Panc1 (cell line): ENCODE measurements at regions not wholly inside any gene's neighbourhood (a gene's known extent, or its start where the extent isn't known, plus 50 kb on each side); places are given as distances from the start of the nearest gene placed in this dataset.

Experiments used
- ATAC-seq: fragments of 200-7000 bp; cut with Tn5 transposase; 2 replicates; pipeline ENCODE4 v1.9.1; 2020; ENCODE audit warnings: mild to moderate bottlenecking, moderate library complexity
- BruUV-seq: library from RNA; stranded (reverse); fragments of 400-500 nt; replicated peaks from 2 replicates; lab custom pipeline; 2021; lab: Mats Ljungman, UMichigan
- CTCF ChIA-PET: fragments of 300-600 bp; sonication (Branson Sonifier 250); formaldehyde crosslinking; loops from one replicate; lab custom pipeline; 2022; ENCODE audit warnings: antibody characterized with exemption; lab: Charles Lee
- POLR2A ChIA-PET: fragments of 300-600 bp; sonication (Branson Sonifier 250); formaldehyde crosslinking; loops from one replicate; lab custom pipeline; 2022; ENCODE audit warnings: antibody characterized with exemption; lab: Charles Lee
- DNase-seq: peaks from one replicate; pipeline ENCODE4 v3.0.0-alpha.2; 2010; ENCODE audit warnings: low read depth, low spot score
- H3K27ac ChIP-seq: 2 replicates; pipeline ENCODE4 v1.5.1; 2011; ENCODE audit warnings: mild to moderate bottlenecking, low read length, inconsistent platforms
- H3K27me3 ChIP-seq: fragments of 200-500 bp; sonication (Bioruptor generic); 2 replicates; pipeline ENCODE4 v1.6.0; 2014; ENCODE audit warnings: low read length, inconsistent platforms; ENCODE audit not compliant: control insufficient read depth, insufficient read depth
- H3K36me3 ChIP-seq: fragments of 200-500 bp; sonication (Bioruptor generic); 2 replicates; pipeline ENCODE4 v1.5.1; 2014; ENCODE audit warnings: inconsistent platforms, mild to moderate bottlenecking, low read length, moderate library complexity; ENCODE audit not compliant: control insufficient read depth, insufficient read depth
- H3K4me1 ChIP-seq: 2 replicates; pipeline ENCODE4 v1.5.1; 2011; ENCODE audit warnings: inconsistent platforms, mild to moderate bottlenecking, low read length, moderate library complexity; ENCODE audit not compliant: control insufficient read depth, insufficient read depth
- H3K4me3 ChIP-seq, 2 experiments: 2 replicates each; pipeline ENCODE4 v1.5.1; 2011 to 2012; ENCODE audit warnings: low read depth in 2 of 2, low read length in 2 of 2, mild to moderate bottlenecking in 2 of 2, inconsistent platforms in 1 of 2, moderate library complexity in 1 of 2
- H3K9me3 ChIP-seq: fragments of 200-500 bp; sonication (Bioruptor generic); 2 replicates; pipeline ENCODE4 v1.5.1; 2014; ENCODE audit warnings: low read depth, mild to moderate bottlenecking, inconsistent platforms, low read length, moderate library complexity; ENCODE audit not compliant: control insufficient read depth, insufficient read depth
- CTCF ChIP-seq: fragments of 450-650 bp; IDR thresholded peaks from 2 replicates; pipeline ENCODE4 v1.5.1; 2017; ENCODE audit warnings: mild to moderate bottlenecking
- POLR2AphosphoS5 ChIP-seq: IDR thresholded peaks from 2 replicates; pipeline ENCODE4 v1.6.1; 2012; ENCODE audit warnings: mild to moderate bottlenecking, low read depth, low read length, moderate library complexity
- REST ChIP-seq, 2 experiments: IDR thresholded peaks; 2 replicates each; pipeline ENCODE4 v1.6.1; 2011 to 2012; ENCODE audit warnings: low read depth in 2 of 2, control low read depth in 1 of 2, low read length in 1 of 2, mild to moderate bottlenecking in 1 of 2, moderate library complexity in 1 of 2; ENCODE audit not compliant: insufficient read depth in 1 of 2
- SIN3A ChIP-seq: IDR thresholded peaks from 2 replicates; pipeline ENCODE4 v1.6.1; 2012; ENCODE audit warnings: low read depth, mild to moderate bottlenecking, low read length, moderate library complexity, borderline replicate concordance; ENCODE audit not compliant: insufficient read depth
- TCF7L2 ChIP-seq: IDR thresholded peaks from 2 replicates; pipeline ENCODE4 v1.6.1; 2011; ENCODE audit warnings: mild to moderate bottlenecking, low read depth, low read length, inconsistent platforms
- in situ Hi-C: cut with HindIII; loops from 2 replicates; pipeline ENCODE4 v1.10.0; 2016; ENCODE audit warnings: low sequenced_read_pairs, low pct_unique_long_range_greater_than_20kb
- intact Hi-C: fragments of 100-400 bp; cut with micrococcal nuclease; formaldehyde crosslinking; loops from one replicate; pipeline ENCODE4 v1.10.0; 2022; ENCODE audit not compliant: unreplicated experiment

- ChIA-PET POLR2A (no interaction called here), CTCF (no interaction called here)
- in situ Hi-C loops = no loop called here
- intact Hi-C loops = no loop called here
- DNase-seq = no peak
- Histone ChIP-seq H3K4me3 (no peak overlapping the region), H3K9me3 (no peaks in the 10 kb centered on the region), H3K27me3 (no peaks in the 10 kb centered on the region), H3K4me1 (no peaks in the 10 kb centered on the region), H3K36me3 (no peaks in the 10 kb centered on the region), H3K27ac (no peak overlapping the region)
- no peak for ATAC-seq
- BruUV-seq = no TSS peak
- TF ChIP-seq CTCF = no peak
- TF ChIP-seq SIN3A = no peak
- no peak for TF ChIP-seq POLR2AphosphoS5
- no peak for TF ChIP-seq REST (IDR thresholded peaks at IDR 0.05; ENCODE audit: insufficient read depth in 1 of 2, low read depth in 2 of 2, low read length in 1 of 2)
- no peak for TF ChIP-seq TCF7L2
Observed at GRCh38 chr14:97178781-97179180, 381.6 kb downstream of the VRK1 start.

- BruUV-seq = no TSS peak
- in situ Hi-C loops (no loop called here), intact Hi-C loops (no loop called here)
- no peaks in the 10 kb centered on the region for H3K27me3 ChIP-seq
- ATAC-seq (no peak), DNase-seq (no peak)
- TF ChIP-seq POLR2AphosphoS5 (no peak), TCF7L2 (no peak), CTCF (no peak), REST (IDR thresholded peaks at IDR 0.05; ENCODE audit: insufficient read depth in 1 of 2, low read depth in 2 of 2, low read length in 1 of 2) (no peak), SIN3A (no peak)
- no peak overlapping the region for H3K27ac ChIP-seq
- H3K9me3 ChIP-seq = no peaks in the 10 kb centered on the region
- no peak overlapping the region for H3K4me3 ChIP-seq
- no peaks in the 10 kb centered on the region for H3K36me3 ChIP-seq
- H3K4me1 ChIP-seq = no peaks in the 10 kb centered on the region
- ChIA-PET POLR2A (no interaction called here), CTCF (no interaction called here)
Observed at GRCh38 chr14:97179573-97179972, 382.4 kb downstream of the VRK1 start.
